ENCODE measurements at regions not wholly inside any gene's neighbourhood (a gene's known extent, or its start where the extent isn't known, plus 50 kb on each side); places are given as distances from the start of the nearest gene placed in this dataset.
A peak's percentile ranks its signal among the peaks of the same experiment; 100 is the strongest.
"Not testable (repeated sequence)": the region's sequence is repeated elsewhere in the genome, so short reads cannot be mapped to it uniquely, and the experiment has no call there.

DNA sequence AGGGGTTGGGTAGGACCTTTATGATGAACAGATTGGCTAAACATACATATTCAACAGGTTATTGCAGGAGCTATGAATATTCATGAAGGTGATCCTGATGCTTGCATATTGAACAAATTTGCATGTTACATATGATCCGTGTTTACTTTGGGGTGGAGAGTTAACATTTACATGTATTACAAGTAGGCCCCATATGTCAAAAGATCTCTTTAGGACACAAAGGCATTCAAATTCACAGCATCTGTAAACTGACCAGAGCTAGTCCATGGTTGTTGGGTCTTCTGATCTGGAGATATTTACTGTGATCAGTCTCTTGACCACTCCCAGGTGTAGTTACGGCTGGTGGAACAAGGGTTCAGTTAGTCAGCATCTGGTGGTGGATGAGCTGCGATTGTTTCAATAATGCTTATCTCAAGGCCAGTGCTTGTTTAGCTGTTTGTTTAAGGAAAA, 80.4 kb downstream of the PMAIP1 start:
- H3K4me3 ChIP-seq (ENCODE audit: low read depth, low read length), result no peak overlapping the region
- no peak for DNase-seq (ENCODE audit: low read depth)
- no peak for TF ChIP-seq CTCF (IDR thresholded peaks at IDR 0.05; ENCODE audit: insufficient read depth, low read depth, low read length, missing control alignments)

- no peak overlapping the region for H3K4me3 ChIP-seq (ENCODE audit: low read depth, low read length)
- no peak for TF ChIP-seq CTCF (IDR thresholded peaks at IDR 0.05; ENCODE audit: insufficient read depth, low read depth, low read length, missing control alignments)
- DNase-seq (ENCODE audit: low read depth), result no peak
These were observed 72.2 kb downstream of the PMAIP1 start for GRCh38 chr18:59971871-59972428.

DNA sequence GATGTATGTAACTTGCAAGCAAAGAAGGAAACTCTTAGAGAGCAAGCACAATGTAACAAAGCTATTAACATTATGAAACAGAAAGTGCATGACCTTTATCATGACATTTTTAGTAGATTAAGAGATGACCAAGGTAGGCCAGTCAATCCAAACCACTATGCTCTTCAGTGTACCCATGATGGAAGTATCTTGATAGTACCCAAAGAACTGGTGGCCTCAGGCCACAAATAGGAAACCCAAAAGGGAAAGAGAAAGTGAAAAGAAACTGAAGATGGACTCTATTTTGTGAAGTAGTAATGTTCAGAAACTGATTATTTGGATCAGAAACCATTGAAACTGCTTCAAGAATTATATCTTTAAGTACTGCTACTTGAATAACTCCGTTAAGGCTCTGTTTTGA, 71.3 kb downstream of the PMAIP1 start:
- H3K4me3 ChIP-seq (ENCODE audit: low read depth, low read length), result not testable (repeated sequence)
- peak; percentile 31 for DNase-seq (ENCODE audit: low read depth)

GRCh38 chr18:59969477-59970028, 69.8 kb downstream of the PMAIP1 start:
- not testable (repeated sequence) for H3K4me3 ChIP-seq (ENCODE audit: low read depth, low read length); DNase-seq (ENCODE audit: low read depth)

DNA sequence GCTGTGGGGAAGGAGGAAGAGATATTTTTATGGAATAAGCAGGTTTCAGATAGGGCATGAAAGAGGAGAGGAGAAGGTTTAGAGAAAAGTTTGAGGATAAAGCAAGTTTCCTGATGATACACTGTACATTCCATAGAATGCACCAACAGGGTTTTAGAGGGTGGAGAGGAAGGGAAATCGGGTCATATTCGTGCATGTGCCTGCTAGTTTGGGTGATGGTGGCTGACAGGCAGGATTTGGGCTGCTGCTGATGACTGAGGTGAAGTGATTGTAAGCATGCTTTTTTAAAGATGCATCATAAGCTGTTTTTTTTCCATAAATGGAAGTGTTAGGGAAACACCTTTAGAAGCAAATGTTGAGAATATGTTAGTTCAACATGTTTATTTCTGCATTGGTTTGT, 68.8 kb downstream of the PMAIP1 start:
- no peak for TF ChIP-seq CTCF (IDR thresholded peaks at IDR 0.05; ENCODE audit: insufficient read depth, low read depth, low read length, missing control alignments)
- H3K4me3 ChIP-seq (ENCODE audit: low read depth, low read length), result no peak overlapping the region
- DNase-seq (ENCODE audit: low read depth), result no peak

GRCh38 chr18:59967878-59968277, 68.1 kb downstream of the PMAIP1 start:
- no peak for DNase-seq (ENCODE audit: low read depth)
- no peak overlapping the region for H3K4me3 ChIP-seq (ENCODE audit: low read depth, low read length)
- TF ChIP-seq CTCF (IDR thresholded peaks at IDR 0.05; ENCODE audit: insufficient read depth, low read depth, low read length, missing control alignments), result no peak

DNA sequence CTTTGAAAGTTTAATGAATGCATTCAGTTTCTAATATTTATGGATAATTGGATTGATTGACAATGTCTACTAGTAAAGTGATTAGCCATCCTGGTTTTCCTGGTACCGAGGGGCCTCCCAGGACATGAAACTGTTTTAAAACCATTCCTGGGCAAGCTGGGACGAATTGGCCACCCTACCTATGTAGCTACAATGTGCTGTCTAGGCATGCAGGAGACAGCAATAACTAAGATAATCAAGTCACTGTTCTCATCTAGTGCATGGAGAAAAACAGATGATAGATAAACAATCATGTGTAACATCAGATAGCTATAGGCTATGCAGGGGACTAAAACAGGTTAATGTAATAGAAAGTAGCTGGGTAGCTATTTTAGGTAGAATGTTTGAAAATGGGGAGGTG, 67.1 kb downstream of the PMAIP1 start:
- DNase-seq (ENCODE audit: low read depth), result no peak
- TF ChIP-seq CTCF (IDR thresholded peaks at IDR 0.05; ENCODE audit: insufficient read depth, low read depth, low read length, missing control alignments), result no peak
- H3K4me3 ChIP-seq (ENCODE audit: low read depth, low read length), result no peak overlapping the region

GRCh38 chr18:59963229-59963628, 63.4 kb downstream of the PMAIP1 start:
- TF ChIP-seq CTCF (IDR thresholded peaks at IDR 0.05; ENCODE audit: insufficient read depth, low read depth, low read length, missing control alignments), result no peak
- H3K4me3 ChIP-seq (ENCODE audit: low read depth, low read length), result no peak overlapping the region
- DNase-seq (ENCODE audit: low read depth), result no peak
